Hepatocyte (in vitro differentiated cells): ENCODE measurements at regions not wholly inside any gene's neighbourhood (a gene's known extent, or its start where the extent isn't known, plus 50 kb on each side); places are given as distances from the start of the nearest gene placed in this dataset.

Experiments
- CTCF ChIP-seq: fragments of 200-600 bp; sonication (generic); IDR thresholded peaks from 2 replicates; pipeline ENCODE4 v1.5.1; 2016; ENCODE audit warnings: antibody characterized with exemption, mild to moderate bottlenecking; ENCODE audit not compliant: poor library complexity
- EZH2 ChIP-seq: fragments of 200-600 bp; sonication (generic); IDR thresholded peaks from 2 replicates; pipeline ENCODE4 v1.6.1; 2016; ENCODE audit warnings: antibody characterized with exemption, mild to moderate bottlenecking, borderline replicate concordance

GRCh38 chr4:124111411-124111810, 601.1 kb downstream of the ANKRD50 start:
- TF ChIP-seq CTCF (no peak), EZH2 (no peak)
